ENCODE measurements at regions not wholly inside any gene's neighbourhood (a gene's known extent, or its start where the extent isn't known, plus 50 kb on each side); places are given as distances from the start of the nearest gene placed in this dataset.

DNA sequence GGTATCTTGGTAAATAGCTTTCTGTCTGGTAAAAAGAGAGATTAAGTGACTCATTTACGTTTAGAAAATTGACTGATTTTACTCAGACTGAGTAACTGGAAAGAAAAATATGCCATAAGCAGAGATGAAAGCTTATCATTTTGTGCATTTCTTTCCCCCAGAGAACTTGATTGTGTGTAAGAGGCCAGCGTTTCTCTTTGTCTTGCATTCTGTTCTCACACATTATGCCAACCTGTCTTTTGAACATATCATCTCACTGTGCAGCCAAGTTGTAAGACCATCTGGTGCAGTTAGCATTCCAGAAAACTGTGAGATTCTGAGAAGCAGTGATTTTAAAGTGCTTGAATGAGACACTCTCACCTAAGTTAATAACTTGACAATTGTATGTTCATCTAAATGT lies 651.3 kb downstream of the TECRL start:
- no peak for TF ChIP-seq POLR2AphosphoS5 (IDR thresholded peaks at IDR 0.05)
- TF ChIP-seq, protein P1, sequence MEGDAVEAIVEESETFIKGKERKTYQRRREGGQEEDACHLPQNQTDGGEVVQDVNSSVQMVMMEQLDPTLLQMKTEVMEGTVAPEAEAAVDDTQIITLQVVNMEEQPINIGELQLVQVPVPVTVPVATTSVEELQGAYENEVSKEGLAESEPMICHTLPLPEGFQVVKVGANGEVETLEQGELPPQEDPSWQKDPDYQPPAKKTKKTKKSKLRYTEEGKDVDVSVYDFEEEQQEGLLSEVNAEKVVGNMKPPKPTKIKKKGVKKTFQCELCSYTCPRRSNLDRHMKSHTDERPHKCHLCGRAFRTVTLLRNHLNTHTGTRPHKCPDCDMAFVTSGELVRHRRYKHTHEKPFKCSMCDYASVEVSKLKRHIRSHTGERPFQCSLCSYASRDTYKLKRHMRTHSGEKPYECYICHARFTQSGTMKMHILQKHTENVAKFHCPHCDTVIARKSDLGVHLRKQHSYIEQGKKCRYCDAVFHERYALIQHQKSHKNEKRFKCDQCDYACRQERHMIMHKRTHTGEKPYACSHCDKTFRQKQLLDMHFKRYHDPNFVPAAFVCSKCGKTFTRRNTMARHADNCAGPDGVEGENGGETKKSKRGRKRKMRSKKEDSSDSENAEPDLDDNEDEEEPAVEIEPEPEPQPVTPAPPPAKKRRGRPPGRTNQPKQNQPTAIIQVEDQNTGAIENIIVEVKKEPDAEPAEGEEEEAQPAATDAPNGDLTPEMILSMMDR (IDR thresholded peaks at IDR 0.05 in 8 of 11, conservative IDR thresholded peaks at IDR 0.05 in 3 of 11): no peak
